ENCODE measurements at regions not wholly inside any gene's neighbourhood (a gene's known extent, or its start where the extent isn't known, plus 50 kb on each side); places are given as distances from the start of the nearest gene placed in this dataset.

DNA sequence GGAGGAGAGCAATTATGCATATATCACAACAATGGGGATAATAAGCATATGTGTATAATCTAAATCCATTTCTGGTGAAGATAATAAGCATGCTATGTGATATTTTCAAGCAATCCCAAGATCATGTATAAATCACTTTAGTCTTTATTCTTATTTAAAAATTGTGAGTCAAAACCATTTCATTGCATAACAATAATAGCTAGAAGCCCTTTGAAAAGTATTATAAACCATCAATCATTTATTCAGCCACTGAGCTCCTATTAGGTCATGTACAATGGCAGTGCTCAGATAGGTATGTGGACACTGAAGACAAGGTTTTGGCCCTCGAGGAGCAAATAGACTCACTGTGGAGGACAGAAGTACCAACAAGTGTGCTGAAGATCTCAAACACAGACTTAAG lies 113.1 kb downstream of the CDCA7 start:
- TF ChIP-seq, protein P1, sequence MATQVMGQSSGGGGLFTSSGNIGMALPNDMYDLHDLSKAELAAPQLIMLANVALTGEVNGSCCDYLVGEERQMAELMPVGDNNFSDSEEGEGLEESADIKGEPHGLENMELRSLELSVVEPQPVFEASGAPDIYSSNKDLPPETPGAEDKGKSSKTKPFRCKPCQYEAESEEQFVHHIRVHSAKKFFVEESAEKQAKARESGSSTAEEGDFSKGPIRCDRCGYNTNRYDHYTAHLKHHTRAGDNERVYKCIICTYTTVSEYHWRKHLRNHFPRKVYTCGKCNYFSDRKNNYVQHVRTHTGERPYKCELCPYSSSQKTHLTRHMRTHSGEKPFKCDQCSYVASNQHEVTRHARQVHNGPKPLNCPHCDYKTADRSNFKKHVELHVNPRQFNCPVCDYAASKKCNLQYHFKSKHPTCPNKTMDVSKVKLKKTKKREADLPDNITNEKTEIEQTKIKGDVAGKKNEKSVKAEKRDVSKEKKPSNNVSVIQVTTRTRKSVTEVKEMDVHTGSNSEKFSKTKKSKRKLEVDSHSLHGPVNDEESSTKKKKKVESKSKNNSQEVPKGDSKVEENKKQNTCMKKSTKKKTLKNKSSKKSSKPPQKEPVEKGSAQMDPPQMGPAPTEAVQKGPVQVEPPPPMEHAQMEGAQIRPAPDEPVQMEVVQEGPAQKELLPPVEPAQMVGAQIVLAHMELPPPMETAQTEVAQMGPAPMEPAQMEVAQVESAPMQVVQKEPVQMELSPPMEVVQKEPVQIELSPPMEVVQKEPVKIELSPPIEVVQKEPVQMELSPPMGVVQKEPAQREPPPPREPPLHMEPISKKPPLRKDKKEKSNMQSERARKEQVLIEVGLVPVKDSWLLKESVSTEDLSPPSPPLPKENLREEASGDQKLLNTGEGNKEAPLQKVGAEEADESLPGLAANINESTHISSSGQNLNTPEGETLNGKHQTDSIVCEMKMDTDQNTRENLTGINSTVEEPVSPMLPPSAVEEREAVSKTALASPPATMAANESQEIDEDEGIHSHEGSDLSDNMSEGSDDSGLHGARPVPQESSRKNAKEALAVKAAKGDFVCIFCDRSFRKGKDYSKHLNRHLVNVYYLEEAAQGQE (IDR thresholded peaks at IDR 0.05; ENCODE audit: borderline replicate concordance): no peak
- TF ChIP-seq, protein P2, sequence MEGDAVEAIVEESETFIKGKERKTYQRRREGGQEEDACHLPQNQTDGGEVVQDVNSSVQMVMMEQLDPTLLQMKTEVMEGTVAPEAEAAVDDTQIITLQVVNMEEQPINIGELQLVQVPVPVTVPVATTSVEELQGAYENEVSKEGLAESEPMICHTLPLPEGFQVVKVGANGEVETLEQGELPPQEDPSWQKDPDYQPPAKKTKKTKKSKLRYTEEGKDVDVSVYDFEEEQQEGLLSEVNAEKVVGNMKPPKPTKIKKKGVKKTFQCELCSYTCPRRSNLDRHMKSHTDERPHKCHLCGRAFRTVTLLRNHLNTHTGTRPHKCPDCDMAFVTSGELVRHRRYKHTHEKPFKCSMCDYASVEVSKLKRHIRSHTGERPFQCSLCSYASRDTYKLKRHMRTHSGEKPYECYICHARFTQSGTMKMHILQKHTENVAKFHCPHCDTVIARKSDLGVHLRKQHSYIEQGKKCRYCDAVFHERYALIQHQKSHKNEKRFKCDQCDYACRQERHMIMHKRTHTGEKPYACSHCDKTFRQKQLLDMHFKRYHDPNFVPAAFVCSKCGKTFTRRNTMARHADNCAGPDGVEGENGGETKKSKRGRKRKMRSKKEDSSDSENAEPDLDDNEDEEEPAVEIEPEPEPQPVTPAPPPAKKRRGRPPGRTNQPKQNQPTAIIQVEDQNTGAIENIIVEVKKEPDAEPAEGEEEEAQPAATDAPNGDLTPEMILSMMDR (IDR thresholded peaks at IDR 0.05; ENCODE audit: poor library complexity, severe bottlenecking): no peak
- no peak for TF ChIP-seq EP300 (conservative IDR thresholded peaks at IDR 0.05; ENCODE audit: poor library complexity, severe bottlenecking)

All from neural cell (in vitro differentiated cells).